DOHH2 (cell line): ENCODE measurements at regions not wholly inside any gene's neighbourhood (a gene's known extent, or its start where the extent isn't known, plus 50 kb on each side); places are given as distances from the start of the nearest gene placed in this dataset.

Experiments used
- H3F3A ChIP-seq: fragments of 200-600 bp; sonication (generic), shearing (Covaris generic); 2 replicates; pipeline ENCODE4 v1.6.0; 2016; ENCODE audit warnings: antibody characterized with exemption, mild to moderate bottlenecking; ENCODE audit not compliant: control insufficient read depth, insufficient read depth
- H3K27ac ChIP-seq: fragments of 200-600 bp; sonication (generic); 2 replicates; pipeline ENCODE4 v1.5.1; 2014; ENCODE audit warnings: low read depth, mild to moderate bottlenecking, low read length, moderate library complexity
- H3K27me3 ChIP-seq: fragments of 200-600 bp; sonication (generic); 2 replicates; pipeline ENCODE4 v1.6.1; 2014; ENCODE audit warnings: mild to moderate bottlenecking, low read length, mixed read lengths; ENCODE audit not compliant: control insufficient read depth
- H3K36me3 ChIP-seq: fragments of 200-600 bp; sonication (generic); 2 replicates; pipeline ENCODE4 v1.6.1; 2014; ENCODE audit warnings: mild to moderate bottlenecking, low read length, moderate library complexity, mixed read lengths; ENCODE audit not compliant: control insufficient read depth
- H3K4me1 ChIP-seq: fragments of 200-600 bp; sonication (generic); 2 replicates; pipeline ENCODE4 v1.6.1; 2014; ENCODE audit warnings: mild to moderate bottlenecking, low read length, mixed read lengths; ENCODE audit not compliant: control insufficient read depth
- H3K4me2 ChIP-seq: fragments of 200-600 bp; sonication (generic); 2 replicates; pipeline ENCODE4 v1.6.0; 2014; ENCODE audit warnings: mild to moderate bottlenecking, low read length, moderate library complexity
- H3K4me3 ChIP-seq: fragments of 200-600 bp; sonication (generic); 2 replicates; pipeline ENCODE4 v1.5.1; 2014; ENCODE audit warnings: mild to moderate bottlenecking, low read length, mixed read lengths
- H3K79me2 ChIP-seq: fragments of 200-600 bp; sonication (generic); 2 replicates; pipeline ENCODE4 v1.6.1; 2014; ENCODE audit warnings: mild to moderate bottlenecking, low read length, mixed read lengths; ENCODE audit not compliant: control insufficient read depth
- H3K9me2 ChIP-seq: fragments of 200-600 bp; sonication (generic); replicated peaks from 2 replicates; pipeline ENCODE4 v1.6.1; 2014; ENCODE audit warnings: mild to moderate bottlenecking, low read length, mixed read lengths; ENCODE audit not compliant: control insufficient read depth
- H3K9me3 ChIP-seq: fragments of 200-600 bp; sonication (generic); 2 replicates; pipeline ENCODE4 v1.6.1; 2014; ENCODE audit warnings: antibody characterized with exemption, low read length, mixed read lengths; ENCODE audit not compliant: control insufficient read depth, insufficient read depth
- H4K20me1 ChIP-seq: fragments of 200-600 bp; sonication (generic); 2 replicates; pipeline ENCODE4 v1.6.0; 2014; ENCODE audit warnings: low read depth, mild to moderate bottlenecking, antibody characterized with exemption, low read length, moderate library complexity; ENCODE audit not compliant: control insufficient read depth, insufficient read depth
- EZH2phosphoT487 ChIP-seq: fragments of 200-600 bp; sonication (generic); IDR thresholded peaks from 2 replicates; pipeline ENCODE4 v1.6.1; 2017; ENCODE audit warnings: borderline replicate concordance, mild to moderate bottlenecking, antibody characterized with exemption, low read length, moderate library complexity, mixed read lengths
- TF ChIP-seq, protein P1 (sequence below): fragments of 200-600 bp; sonication (generic); IDR thresholded peaks from one replicate; pipeline ENCODE4 v1.5.1; 2014; ENCODE audit warnings: antibody characterized with exemption, mild to moderate bottlenecking, low read depth, low read length; ENCODE audit not compliant: poor library complexity, severe bottlenecking

DNA sequence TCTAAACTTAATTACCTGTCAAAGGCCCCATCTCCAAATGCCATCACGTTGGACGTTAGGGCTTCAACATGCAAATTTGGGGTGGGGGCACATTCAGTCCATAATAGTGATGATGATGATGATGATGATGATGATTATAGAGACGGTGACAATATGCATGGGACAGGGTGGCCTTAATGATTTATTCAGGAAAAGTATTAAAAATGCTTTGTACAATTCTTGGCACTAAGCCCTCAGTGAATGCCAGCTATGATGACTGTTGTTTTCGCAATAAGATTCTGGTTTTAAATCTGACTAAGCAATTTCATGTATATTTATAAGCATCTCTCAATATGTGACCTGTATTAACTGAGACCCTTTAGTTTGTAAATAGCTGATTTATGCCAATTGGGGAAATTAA, 106.3 kb downstream of the C16orf95 start:
- Histone ChIP-seq H3K27ac (no peak overlapping the region), H3K36me3 (no peaks in the 10 kb centered on the region), H3K4me2 (no peak overlapping the region), H4K20me1 (no peaks in the 10 kb centered on the region), H3F3A (no peaks in the 10 kb centered on the region), H3K4me1 (no peaks in the 10 kb centered on the region), H3K79me2 (no peaks in the 10 kb centered on the region), H3K9me2 (no peaks in the 10 kb centered on the region), H3K4me3 (no peak overlapping the region), H3K27me3 (no peaks in the 10 kb centered on the region), H3K9me3 (no peaks in the 10 kb centered on the region)
- TF ChIP-seq, protein P1, sequence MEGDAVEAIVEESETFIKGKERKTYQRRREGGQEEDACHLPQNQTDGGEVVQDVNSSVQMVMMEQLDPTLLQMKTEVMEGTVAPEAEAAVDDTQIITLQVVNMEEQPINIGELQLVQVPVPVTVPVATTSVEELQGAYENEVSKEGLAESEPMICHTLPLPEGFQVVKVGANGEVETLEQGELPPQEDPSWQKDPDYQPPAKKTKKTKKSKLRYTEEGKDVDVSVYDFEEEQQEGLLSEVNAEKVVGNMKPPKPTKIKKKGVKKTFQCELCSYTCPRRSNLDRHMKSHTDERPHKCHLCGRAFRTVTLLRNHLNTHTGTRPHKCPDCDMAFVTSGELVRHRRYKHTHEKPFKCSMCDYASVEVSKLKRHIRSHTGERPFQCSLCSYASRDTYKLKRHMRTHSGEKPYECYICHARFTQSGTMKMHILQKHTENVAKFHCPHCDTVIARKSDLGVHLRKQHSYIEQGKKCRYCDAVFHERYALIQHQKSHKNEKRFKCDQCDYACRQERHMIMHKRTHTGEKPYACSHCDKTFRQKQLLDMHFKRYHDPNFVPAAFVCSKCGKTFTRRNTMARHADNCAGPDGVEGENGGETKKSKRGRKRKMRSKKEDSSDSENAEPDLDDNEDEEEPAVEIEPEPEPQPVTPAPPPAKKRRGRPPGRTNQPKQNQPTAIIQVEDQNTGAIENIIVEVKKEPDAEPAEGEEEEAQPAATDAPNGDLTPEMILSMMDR: no peak
- no peak for TF ChIP-seq EZH2phosphoT487

DNA sequence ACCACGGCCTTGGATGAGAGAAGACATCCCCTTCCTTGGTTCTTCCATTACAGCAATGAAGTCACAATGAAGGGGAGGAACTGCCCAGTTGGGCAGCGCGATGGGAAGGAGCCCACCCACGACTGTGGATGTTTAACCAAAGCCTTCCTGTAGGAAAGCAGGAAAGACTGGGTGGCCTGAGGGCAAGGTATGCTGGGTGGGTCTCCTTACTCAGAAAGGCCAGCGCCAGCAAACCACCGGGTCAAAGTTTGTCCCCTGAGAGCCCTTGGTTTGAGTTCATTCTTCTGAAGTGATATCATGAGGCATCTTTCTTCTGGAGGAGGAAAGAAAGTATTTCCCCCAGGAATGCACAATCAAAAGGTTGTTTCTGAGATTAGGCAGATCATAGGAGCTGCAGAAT, 105.2 kb downstream of the C16orf95 start:
- Histone ChIP-seq H3K79me2 (no peaks in the 10 kb centered on the region), H3K4me3 (no peak overlapping the region), H3K4me1 (no peaks in the 10 kb centered on the region), H4K20me1 (no peaks in the 10 kb centered on the region), H3K4me2 (no peak overlapping the region), H3K27ac (no peak overlapping the region), H3K9me3 (no peaks in the 10 kb centered on the region), H3F3A (no peaks in the 10 kb centered on the region), H3K36me3 (no peaks in the 10 kb centered on the region), H3K9me2 (no peaks in the 10 kb centered on the region), H3K27me3 (no peaks in the 10 kb centered on the region)
- TF ChIP-seq EZH2phosphoT487: no peak

DNA sequence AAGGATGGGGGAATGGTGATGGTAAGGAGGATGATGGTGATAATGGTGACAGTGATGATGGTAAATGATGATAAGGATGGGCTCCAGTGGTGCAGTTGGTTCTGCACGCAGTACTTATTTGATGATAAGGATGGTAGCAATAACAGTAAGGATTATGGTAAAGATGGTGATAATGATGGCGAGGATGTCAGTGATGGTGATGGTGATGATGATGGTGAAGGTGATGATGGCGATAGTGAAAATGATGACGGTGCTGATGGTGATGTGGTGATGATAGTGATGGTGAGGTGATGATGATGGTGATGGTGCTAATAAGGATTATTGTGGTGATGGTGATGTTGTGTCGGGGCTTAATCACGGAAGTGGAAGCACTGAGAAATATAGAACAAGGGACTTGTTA, 103.7 kb downstream of the C16orf95 start:
- H3F3A ChIP-seq: no peaks in the 10 kb centered on the region
- H3K79me2 ChIP-seq: no peaks in the 10 kb centered on the region
- no peaks in the 10 kb centered on the region for H3K4me1 ChIP-seq
- no peaks in the 10 kb centered on the region for H3K9me3 ChIP-seq
- H3K4me2 ChIP-seq: no peak overlapping the region
- H3K36me3 ChIP-seq: no peaks in the 10 kb centered on the region
- TF ChIP-seq EZH2phosphoT487: no peak
- TF ChIP-seq, protein P1: no peak
- H3K27ac ChIP-seq: no peak overlapping the region
- no peak overlapping the region for H3K4me3 ChIP-seq
- no peaks in the 10 kb centered on the region for H4K20me1 ChIP-seq
- no peaks in the 10 kb centered on the region for H3K27me3 ChIP-seq
- H3K9me2 ChIP-seq: no peaks in the 10 kb centered on the region

DNA sequence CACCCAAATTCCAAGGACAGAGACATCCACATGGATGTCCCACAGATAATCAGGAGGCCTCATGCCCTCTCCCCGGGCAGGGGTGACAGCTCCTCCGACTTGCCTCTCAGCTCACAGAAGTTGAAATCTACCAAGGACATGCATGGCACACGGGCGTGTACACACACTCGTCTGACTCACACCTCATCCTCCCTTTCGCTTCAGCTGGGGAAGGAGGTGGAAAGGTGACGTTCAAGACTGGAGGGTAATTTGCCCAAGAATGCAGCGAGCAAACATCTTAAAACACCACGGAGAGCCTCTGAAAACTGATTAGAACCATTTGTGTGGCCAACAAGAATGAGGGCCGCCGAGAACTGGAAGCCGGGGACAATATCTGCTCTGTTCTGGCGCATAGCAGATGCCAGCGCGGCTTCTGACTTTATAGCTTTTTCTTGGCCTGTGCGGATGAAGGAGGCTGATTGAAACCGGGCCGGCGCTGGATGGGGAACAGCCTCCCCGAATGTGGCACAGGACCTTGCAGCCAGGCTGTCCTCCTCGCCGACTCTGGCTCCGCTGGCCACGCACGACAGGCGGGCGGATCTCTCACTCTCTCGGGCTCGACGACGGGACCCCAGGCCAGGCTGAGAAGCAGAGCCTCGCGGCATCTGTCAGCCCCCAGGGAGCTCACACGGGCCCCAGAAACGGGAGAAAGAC, 100.9 kb downstream of the C16orf95 start:
- Histone ChIP-seq H3K9me3 (no peaks in the 10 kb centered on the region), H3K36me3 (no peaks in the 10 kb centered on the region), H3K4me3 (no peak overlapping the region), H3K27me3 (no peaks in the 10 kb centered on the region), H3K79me2 (no peaks in the 10 kb centered on the region), H3K27ac (no peak overlapping the region), H3F3A (no peaks in the 10 kb centered on the region), H4K20me1 (no peaks in the 10 kb centered on the region), H3K9me2 (no peaks in the 10 kb centered on the region), H3K4me1 (no peaks in the 10 kb centered on the region), H3K4me2 (no peak overlapping the region)
- no peak for TF ChIP-seq EZH2phosphoT487
- TF ChIP-seq, protein P1: no peak
